VCaP (cell line): ENCODE measurements at regions not wholly inside any gene's neighbourhood (a gene's known extent, or its start where the extent isn't known, plus 50 kb on each side); places are given as distances from the start of the nearest gene placed in this dataset.

ENCODE experiments used
- H3K27ac ChIP-seq: fragments of 450-650 bp; 2 replicates; pipeline ENCODE4 v1.5.1; 2017
- CTCF ChIP-seq: fragments of 450-650 bp; conservative IDR thresholded peaks from 2 replicates; pipeline ENCODE4 v1.5.1; 2017; ENCODE audit warnings: mild to moderate bottlenecking, moderate library complexity

- peak overlapping the region; percentile 10 for H3K27ac ChIP-seq
- no peak for TF ChIP-seq CTCF
Observed at GRCh38 chr18:57270156-57270555, 82.2 kb upstream of the ST8SIA3 start.

- no peak for TF ChIP-seq CTCF
- peak overlapping the region; percentile 62 for H3K27ac ChIP-seq
Observed at GRCh38 chr18:57273194-57273593, 79.2 kb upstream of the ST8SIA3 start.

- H3K27ac ChIP-seq = no peak overlapping the region
- TF ChIP-seq CTCF = no peak
Observed at GRCh38 chr18:57275111-57275510, 77.2 kb upstream of the ST8SIA3 start.

- TF ChIP-seq CTCF = no peak
Observed at GRCh38 chr18:57276829-57277228, 75.5 kb upstream of the ST8SIA3 start.

GRCh38 chr18:57278933-57279332 is 73.4 kb upstream of the ST8SIA3 start:
- TF ChIP-seq CTCF = no peak
- no peak overlapping the region for H3K27ac ChIP-seq

More at GRCh38 chr18:57276829-57277228, 75.5 kb upstream of the ST8SIA3 start:
- H3K27ac ChIP-seq = no peak overlapping the region

- no peak overlapping the region for H3K27ac ChIP-seq
- no peak for TF ChIP-seq CTCF
Observed at GRCh38 chr18:57281519-57281918, 70.8 kb upstream of the ST8SIA3 start.

GRCh38 chr18:57286949-57287348 is 65.4 kb upstream of the ST8SIA3 start:
- no peak for TF ChIP-seq CTCF
- H3K27ac ChIP-seq = no peak overlapping the region

GRCh38 chr18:57287766-57288165 is 64.6 kb upstream of the ST8SIA3 start:
- H3K27ac ChIP-seq = no peak overlapping the region
- TF ChIP-seq CTCF = no peak
